ENCODE measurements at regions not wholly inside any gene's neighbourhood (a gene's known extent, or its start where the extent isn't known, plus 50 kb on each side); places are given as distances from the start of the nearest gene placed in this dataset.

GRCh38 chr16:5971924-5972323 lies 874.3 kb upstream of the EEF2KMT start:
- H3K36me3 ChIP-seq (ENCODE audit: control insufficient read depth in 1 of 2, insufficient read depth in 2 of 2, low read length in 2 of 2), result no peaks in the 10 kb centered on the region
- H3K4me1 ChIP-seq (ENCODE audit: control insufficient read depth in 1 of 2, insufficient read depth in 2 of 2, low read length in 2 of 2), result no peaks in the 10 kb centered on the region
- no peak overlapping the region for H3K27ac ChIP-seq (ENCODE audit: low read depth, low read length)
- H3K27me3 ChIP-seq (ENCODE audit: control insufficient read depth in 1 of 2, insufficient read depth in 2 of 2, low read length in 2 of 2), result no peaks in the 10 kb centered on the region
- no peak overlapping the region for H3K4me3 ChIP-seq (ENCODE audit: low read depth in 1 of 2, low read length in 2 of 2)
- H3K9me3 ChIP-seq (ENCODE audit: control insufficient read depth in 1 of 2, low read length in 2 of 2), result no peaks in the 10 kb centered on the region
- H3K9ac ChIP-seq (ENCODE audit: low read depth in 1 of 2, low read length in 2 of 2), result no peak overlapping the region

GRCh38 chr16:5971106-5971505 lies 873.5 kb upstream of the EEF2KMT start:
- Histone ChIP-seq H3K27me3 (ENCODE audit: control insufficient read depth in 1 of 2, insufficient read depth in 2 of 2, low read length in 2 of 2) (no peaks in the 10 kb centered on the region), H3K4me3 (ENCODE audit: low read depth in 1 of 2, low read length in 2 of 2) (no peak overlapping the region), H3K9ac (ENCODE audit: low read depth in 1 of 2, low read length in 2 of 2) (no peak overlapping the region), H3K27ac (ENCODE audit: low read depth, low read length) (no peak overlapping the region), H3K36me3 (ENCODE audit: control insufficient read depth in 1 of 2, insufficient read depth in 2 of 2, low read length in 2 of 2) (no peaks in the 10 kb centered on the region), H3K4me1 (ENCODE audit: control insufficient read depth in 1 of 2, insufficient read depth in 2 of 2, low read length in 2 of 2) (no peaks in the 10 kb centered on the region), H3K9me3 (ENCODE audit: control insufficient read depth in 1 of 2, low read length in 2 of 2) (no peaks in the 10 kb centered on the region)

GRCh38 chr16:5966004-5966403 lies 868.4 kb upstream of the EEF2KMT start:
- Histone ChIP-seq H3K4me3 (ENCODE audit: low read depth in 1 of 2, low read length in 2 of 2) (no peak overlapping the region), H3K9me3 (ENCODE audit: control insufficient read depth in 1 of 2, low read length in 2 of 2) (no peaks in the 10 kb centered on the region), H3K4me1 (ENCODE audit: control insufficient read depth in 1 of 2, insufficient read depth in 2 of 2, low read length in 2 of 2) (no peaks in the 10 kb centered on the region), H3K9ac (ENCODE audit: low read depth in 1 of 2, low read length in 2 of 2) (no peak overlapping the region), H3K27me3 (ENCODE audit: control insufficient read depth in 1 of 2, insufficient read depth in 2 of 2, low read length in 2 of 2) (no peaks in the 10 kb centered on the region), H3K36me3 (ENCODE audit: control insufficient read depth in 1 of 2, insufficient read depth in 2 of 2, low read length in 2 of 2) (no peaks in the 10 kb centered on the region), H3K27ac (ENCODE audit: low read depth, low read length) (no peak overlapping the region)

GRCh38 chr16:5965321-5965720 lies 867.7 kb upstream of the EEF2KMT start:
- Histone ChIP-seq H3K36me3 (ENCODE audit: control insufficient read depth in 1 of 2, insufficient read depth in 2 of 2, low read length in 2 of 2) (no peaks in the 10 kb centered on the region), H3K4me3 (ENCODE audit: low read depth in 1 of 2, low read length in 2 of 2) (no peak overlapping the region)

GRCh38 chr16:5951486-5951885 lies 853.9 kb upstream of the EEF2KMT start:
- H3K9ac ChIP-seq (ENCODE audit: low read depth in 1 of 2, low read length in 2 of 2), result no peak overlapping the region
- H3K9me3 ChIP-seq (ENCODE audit: control insufficient read depth in 1 of 2, low read length in 2 of 2), result no peaks in the 10 kb centered on the region
- H3K27me3 ChIP-seq (ENCODE audit: control insufficient read depth in 1 of 2, insufficient read depth in 2 of 2, low read length in 2 of 2), result no peaks in the 10 kb centered on the region
- H3K36me3 ChIP-seq (ENCODE audit: control insufficient read depth in 1 of 2, insufficient read depth in 2 of 2, low read length in 2 of 2), result no peaks in the 10 kb centered on the region
- H3K27ac ChIP-seq (ENCODE audit: low read depth, low read length), result no peak overlapping the region
- H3K4me1 ChIP-seq (ENCODE audit: control insufficient read depth in 1 of 2, insufficient read depth in 2 of 2, low read length in 2 of 2), result no peaks in the 10 kb centered on the region
- no peak overlapping the region for H3K4me3 ChIP-seq (ENCODE audit: low read depth in 1 of 2, low read length in 2 of 2)

More at GRCh38 chr16:5965321-5965720, 867.7 kb upstream of the EEF2KMT start:
- H3K27me3 ChIP-seq (ENCODE audit: control insufficient read depth in 1 of 2, insufficient read depth in 2 of 2, low read length in 2 of 2), result no peaks in the 10 kb centered on the region
- no peak overlapping the region for H3K9ac ChIP-seq (ENCODE audit: low read depth in 1 of 2, low read length in 2 of 2)
- H3K9me3 ChIP-seq (ENCODE audit: control insufficient read depth in 1 of 2, low read length in 2 of 2), result no peaks in the 10 kb centered on the region
- H3K27ac ChIP-seq (ENCODE audit: low read depth, low read length), result no peak overlapping the region
- H3K4me1 ChIP-seq (ENCODE audit: control insufficient read depth in 1 of 2, insufficient read depth in 2 of 2, low read length in 2 of 2), result no peaks in the 10 kb centered on the region

GRCh38 chr16:5944971-5945370 lies 847.4 kb upstream of the EEF2KMT start:
- Histone ChIP-seq H3K4me3 (ENCODE audit: low read depth in 1 of 2, low read length in 2 of 2) (no peak overlapping the region), H3K36me3 (ENCODE audit: control insufficient read depth in 1 of 2, insufficient read depth in 2 of 2, low read length in 2 of 2) (no peaks in the 10 kb centered on the region), H3K27ac (ENCODE audit: low read depth, low read length) (no peak overlapping the region), H3K27me3 (ENCODE audit: control insufficient read depth in 1 of 2, insufficient read depth in 2 of 2, low read length in 2 of 2) (no peaks in the 10 kb centered on the region), H3K4me1 (ENCODE audit: control insufficient read depth in 1 of 2, insufficient read depth in 2 of 2, low read length in 2 of 2) (no peaks in the 10 kb centered on the region), H3K9ac (ENCODE audit: low read depth in 1 of 2, low read length in 2 of 2) (no peak overlapping the region), H3K9me3 (ENCODE audit: control insufficient read depth in 1 of 2, low read length in 2 of 2) (peaks cover 3 to 18% of the 10 kb centered on the region in 2 donors)

- H3K36me3 ChIP-seq (ENCODE audit: control insufficient read depth in 1 of 2, insufficient read depth in 2 of 2, low read length in 2 of 2), result no peaks in the 10 kb centered on the region
- H3K27ac ChIP-seq (ENCODE audit: low read depth, low read length), result no peak overlapping the region
Measured at GRCh38 chr16:5938607-5939006, 841.0 kb upstream of the EEF2KMT start.

GRCh38 chr16:5932906-5933305 lies 835.3 kb upstream of the EEF2KMT start:
- H3K4me1 ChIP-seq (ENCODE audit: control insufficient read depth in 1 of 2, insufficient read depth in 2 of 2, low read length in 2 of 2), result no peaks in the 10 kb centered on the region
- no peak overlapping the region for H3K27ac ChIP-seq (ENCODE audit: low read depth, low read length)
- H3K36me3 ChIP-seq (ENCODE audit: control insufficient read depth in 1 of 2, insufficient read depth in 2 of 2, low read length in 2 of 2), result no peaks in the 10 kb centered on the region
- no peaks in the 10 kb centered on the region for H3K27me3 ChIP-seq (ENCODE audit: control insufficient read depth in 1 of 2, insufficient read depth in 2 of 2, low read length in 2 of 2)
- H3K9ac ChIP-seq (ENCODE audit: low read depth in 1 of 2, low read length in 2 of 2), result no peak overlapping the region
- no peak overlapping the region for H3K4me3 ChIP-seq (ENCODE audit: low read depth in 1 of 2, low read length in 2 of 2)
- H3K9me3 ChIP-seq (ENCODE audit: control insufficient read depth in 1 of 2, low read length in 2 of 2), result peaks cover 0 to 9% of the 10 kb centered on the region in 2 donors

More at GRCh38 chr16:5938607-5939006, 841.0 kb upstream of the EEF2KMT start:
- no peak overlapping the region for H3K9ac ChIP-seq (ENCODE audit: low read depth in 1 of 2, low read length in 2 of 2)
- H3K4me1 ChIP-seq (ENCODE audit: control insufficient read depth in 1 of 2, insufficient read depth in 2 of 2, low read length in 2 of 2), result no peaks in the 10 kb centered on the region
- peaks cover 3 to 26% of the 10 kb centered on the region in 2 donors for H3K9me3 ChIP-seq (ENCODE audit: control insufficient read depth in 1 of 2, low read length in 2 of 2)
- H3K4me3 ChIP-seq (ENCODE audit: low read depth in 1 of 2, low read length in 2 of 2), result no peak overlapping the region
- no peaks in the 10 kb centered on the region for H3K27me3 ChIP-seq (ENCODE audit: control insufficient read depth in 1 of 2, insufficient read depth in 2 of 2, low read length in 2 of 2)

GRCh38 chr16:5928476-5929065 lies 831.0 kb upstream of the EEF2KMT start:
- Histone ChIP-seq H3K36me3 (ENCODE audit: control insufficient read depth in 1 of 2, insufficient read depth in 2 of 2, low read length in 2 of 2) (no peaks in the 10 kb centered on the region), H3K27ac (ENCODE audit: low read depth, low read length) (no peak overlapping the region), H3K4me1 (ENCODE audit: control insufficient read depth in 1 of 2, insufficient read depth in 2 of 2, low read length in 2 of 2) (no peaks in the 10 kb centered on the region), H3K4me3 (ENCODE audit: low read depth in 1 of 2, low read length in 2 of 2) (no peak overlapping the region), H3K9ac (ENCODE audit: low read depth in 1 of 2, low read length in 2 of 2) (no peak overlapping the region), H3K9me3 (ENCODE audit: control insufficient read depth in 1 of 2, low read length in 2 of 2) (no peaks in the 10 kb centered on the region), H3K27me3 (ENCODE audit: control insufficient read depth in 1 of 2, insufficient read depth in 2 of 2, low read length in 2 of 2) (no peaks in the 10 kb centered on the region)

GRCh38 chr16:5925850-5926249 lies 828.3 kb upstream of the EEF2KMT start:
- no peak overlapping the region for H3K4me3 ChIP-seq (ENCODE audit: low read depth in 1 of 2, low read length in 2 of 2)
- no peak overlapping the region for H3K9ac ChIP-seq (ENCODE audit: low read depth in 1 of 2, low read length in 2 of 2)
- H3K4me1 ChIP-seq (ENCODE audit: control insufficient read depth in 1 of 2, insufficient read depth in 2 of 2, low read length in 2 of 2), result no peaks in the 10 kb centered on the region
- no peaks in the 10 kb centered on the region for H3K36me3 ChIP-seq (ENCODE audit: control insufficient read depth in 1 of 2, insufficient read depth in 2 of 2, low read length in 2 of 2)
- peaks cover 0 to 3% of the 10 kb centered on the region in 2 donors for H3K27me3 ChIP-seq (ENCODE audit: control insufficient read depth in 1 of 2, insufficient read depth in 2 of 2, low read length in 2 of 2)
- H3K9me3 ChIP-seq (ENCODE audit: control insufficient read depth in 1 of 2, low read length in 2 of 2), result no peaks in the 10 kb centered on the region
- no peak overlapping the region for H3K27ac ChIP-seq (ENCODE audit: low read depth, low read length)

GRCh38 chr16:5922686-5923085 lies 825.1 kb upstream of the EEF2KMT start:
- Histone ChIP-seq H3K27me3 (ENCODE audit: control insufficient read depth in 1 of 2, insufficient read depth in 2 of 2, low read length in 2 of 2) (peaks cover 0 to 3% of the 10 kb centered on the region in 2 donors), H3K4me3 (ENCODE audit: low read depth in 1 of 2, low read length in 2 of 2) (no peak overlapping the region), H3K27ac (ENCODE audit: low read depth, low read length) (no peak overlapping the region), H3K9me3 (ENCODE audit: control insufficient read depth in 1 of 2, low read length in 2 of 2) (no peaks in the 10 kb centered on the region), H3K4me1 (ENCODE audit: control insufficient read depth in 1 of 2, insufficient read depth in 2 of 2, low read length in 2 of 2) (no peaks in the 10 kb centered on the region), H3K36me3 (ENCODE audit: control insufficient read depth in 1 of 2, insufficient read depth in 2 of 2, low read length in 2 of 2) (no peaks in the 10 kb centered on the region), H3K9ac (ENCODE audit: low read depth in 1 of 2, low read length in 2 of 2) (no peak overlapping the region)
